B cell (primary cell): ENCODE measurements at regions not wholly inside any gene's neighbourhood (a gene's known extent, or its start where the extent isn't known, plus 50 kb on each side); places are given as distances from the start of the nearest gene placed in this dataset.

Source experiments
- ATAC-seq: fragments of 200-7000 bp; cut with Tn5 transposase; one replicate; pipeline ENCODE4 v1.10.0; 2021; ENCODE audit warnings: low read depth, mild to moderate bottlenecking, moderate number of reproducible peaks, moderate library complexity
- CTCF ChIA-PET: fragments of 350-600 bp; sonication (Branson Sonifier 250); formaldehyde crosslinking; loops from one replicate; lab custom pipeline; 2021; ENCODE audit warnings: antibody characterized with exemption, inconsistent platforms; lab: Charles Lee
- POLR2A ChIA-PET: fragments of 350-600 bp; sonication (Branson Sonifier 250); formaldehyde crosslinking; loops from one replicate; lab custom pipeline; 2021; ENCODE audit warnings: antibody characterized with exemption; lab: Charles Lee
- DNase-seq: peaks from one replicate; pipeline ENCODE4 v3.0.0; 2013
- H2AFZ ChIP-seq: 2 replicates; pipeline ENCODE4 v1.6.1; 2012; ENCODE audit warnings: mild to moderate bottlenecking, low read depth, low read length; ENCODE audit not compliant: insufficient read depth, poor library complexity, severe bottlenecking
- H3K27ac ChIP-seq, 2 donors: 1 replicate in 1 of 2; 2 replicates in 1 of 2; pipeline ENCODE4 v1.5.1; 2012 to 2013; ENCODE audit warnings: low read length in 2 of 2, mild to moderate bottlenecking in 2 of 2, moderate library complexity in 1 of 2
- H3K27me3 ChIP-seq, 4 experiments: fragments of 200-600 bp in 1 of 4; sonication (generic) in 1 of 4; replicated peaks in 1 of 4; 1 replicate in 2 of 4; 2 replicates in 2 of 4; pipeline versions ENCODE4 v1.6.1 to v1.7.0; 2013 to 2016; ENCODE audit warnings: low read length in 3 of 4, mild to moderate bottlenecking in 2 of 4, mixed read lengths in 1 of 4, moderate library complexity in 1 of 4; ENCODE audit not compliant: insufficient read depth in 4 of 4, control insufficient read depth in 3 of 4; ENCODE audit errors: control extremely low read depth in 1 of 4
- H3K36me3 ChIP-seq, 2 experiments: replicated peaks in 1 of 2; 1 replicate in 1 of 2; 2 replicates in 1 of 2; pipeline versions ENCODE4 v1.6.1 to v1.7.1; 2013; ENCODE audit warnings: low read length in 1 of 2; ENCODE audit not compliant: insufficient read depth in 2 of 2, control insufficient read depth in 1 of 2; ENCODE audit errors: control extremely low read depth in 1 of 2, extremely low read depth in 1 of 2
- H3K4me1 ChIP-seq, 2 donors: fragments of 200-600 bp in 1 of 2; sonication (generic) in 1 of 2; 1 replicate in 1 of 2; 2 replicates in 1 of 2; pipeline versions ENCODE4 v1.5.1 to v1.6.1; 2013 to 2017; ENCODE audit warnings: low read length in 2 of 2; ENCODE audit not compliant: control insufficient read depth in 2 of 2, insufficient read depth in 2 of 2
- H3K4me2 ChIP-seq: replicated peaks from 2 replicates; pipeline ENCODE3; 2012; ENCODE audit warnings: mild to moderate bottlenecking, low read depth, low read length; ENCODE audit not compliant: poor library complexity, severe bottlenecking
- H3K4me3 ChIP-seq, 5 experiments: fragments of 200-600 bp in 1 of 5; sonication (generic) in 1 of 5; 1 replicate in 3 of 5; 2 replicates in 2 of 5; pipeline versions ENCODE4 v1.5.1 to v1.7.0; 2011 to 2016; ENCODE audit warnings: low read length in 4 of 5, mild to moderate bottlenecking in 4 of 5, low read depth in 2 of 5, control low read depth in 1 of 5, moderate library complexity in 1 of 5; ENCODE audit not compliant: insufficient read depth in 1 of 5; ENCODE audit errors: control extremely low read depth in 1 of 5, extremely low read depth in 1 of 5
- H3K79me2 ChIP-seq: fragments of 200-600 bp; sonication (generic); one replicate; pipeline ENCODE4 v1.6.0; 2016; ENCODE audit warnings: low read length; ENCODE audit not compliant: control insufficient read depth, insufficient read depth
- H3K9ac ChIP-seq: fragments of 200-600 bp; sonication (generic); 2 replicates; pipeline ENCODE4 v1.6.1; 2017; ENCODE audit warnings: mild to moderate bottlenecking, low read length, moderate library complexity
- H3K9me3 ChIP-seq, 3 donors: one replicate each; pipeline versions ENCODE4 v1.6.1 to v1.7.1; 2013; ENCODE audit warnings: low read length in 2 of 3; ENCODE audit not compliant: control insufficient read depth in 2 of 3, insufficient read depth in 1 of 3; ENCODE audit errors: control extremely low read depth in 1 of 3
- H4K20me1 ChIP-seq: 2 replicates; pipeline ENCODE4 v1.6.0; 2012; ENCODE audit warnings: mild to moderate bottlenecking, low read length; ENCODE audit not compliant: insufficient read depth, control insufficient read depth, poor library complexity, severe bottlenecking
- H3K27ac Mint-ChIP-seq: one replicate; pipeline ENCODE4 v1.8.0; 2021; ENCODE audit warnings: mixed read lengths
- H3K27me3 Mint-ChIP-seq: one replicate; pipeline ENCODE4 v1.8.0; 2021; ENCODE audit warnings: mixed read lengths
- H3K4me1 Mint-ChIP-seq: one replicate; pipeline ENCODE4 v1.8.0; 2021; ENCODE audit warnings: mixed read lengths
- H3K4me3 Mint-ChIP-seq: one replicate; pipeline ENCODE4 v1.8.0; 2021; ENCODE audit warnings: mixed read lengths
- H3K9me3 Mint-ChIP-seq: one replicate; pipeline ENCODE4 v1.8.0; 2022; ENCODE audit warnings: mixed read lengths; ENCODE audit not compliant: insufficient read depth
- CTCF ChIP-seq: fragments of 200-600 bp; IDR thresholded peaks from one replicate; pipeline ENCODE4 v1.8.0; 2022; ENCODE audit warnings: antibody characterized with exemption, mild to moderate bottlenecking
- EZH2 ChIP-seq: IDR thresholded peaks from 2 replicates; pipeline ENCODE4 v1.6.1; 2012; ENCODE audit warnings: borderline replicate concordance, low read depth, mild to moderate bottlenecking, moderate library complexity, low read length; ENCODE audit not compliant: insufficient read depth, poor library complexity, severe bottlenecking
- WGBS: methylation state at CpG from one replicate; pipeline ENCODE4 v1.1.5; 2013; ENCODE audit warnings: missing lambda C conversion rate; ENCODE audit not compliant: insufficient coverage; 5-methylcytosine and 5-hydroxymethylcytosine counted together
- intact Hi-C: fragments of 100-400 bp; cut with micrococcal nuclease; formaldehyde crosslinking; loops from one replicate; pipeline ENCODE4 v1.10.0; 2022

GRCh38 chr18:57947117-57947516 lies 96.9 kb upstream of the NEDD4L start:
- Histone ChIP-seq H3K4me1 (peaks cover 6 to 13% of the 10 kb centered on the region in 2 donors), H4K20me1 (no peaks in the 10 kb centered on the region), H2AFZ (no peak overlapping the region), H3K9me3 (no peaks in the 10 kb centered on the region), H3K4me2 (no peak overlapping the region), H3K27me3 (peaks cover 0 to 6% (median 0%) of the 10 kb centered on the region in 4 experiments), H3K9ac (no peak overlapping the region), H3K27ac (no peak overlapping the region), H3K36me3 (no peaks in the 10 kb centered on the region), H3K79me2 (no peaks in the 10 kb centered on the region), H3K4me3 (no peak overlapping the region)
- no peak for DNase-seq
- 100% methylated on average over 3 of the region's 3 CpGs for WGBS
- CTCF ChIA-PET: interaction anchor here (1.7 to 1.9 kb wide), 2 partner anchors 11 to 65 kb away, joined by 4 to 8 read pairs; no protein-coding TSS in a partner anchor
- H3K27ac Mint-ChIP-seq: no peak overlapping the region
- intact Hi-C loops: no loop called here
- ATAC-seq: no peak
- no peaks in the 10 kb centered on the region for H3K9me3 Mint-ChIP-seq
- POLR2A ChIA-PET: no interaction called here
- H3K4me1 Mint-ChIP-seq: peaks cover 13% of the 10 kb centered on the region
- TF ChIP-seq EZH2: no peak
- no peak for TF ChIP-seq CTCF
- peaks cover 7% of the 10 kb centered on the region for H3K27me3 Mint-ChIP-seq
- no peak overlapping the region for H3K4me3 Mint-ChIP-seq

- Histone ChIP-seq H3K4me3 (no peak overlapping the region), H2AFZ (no peak overlapping the region), H3K4me2 (no peak overlapping the region), H3K36me3 (no peaks in the 10 kb centered on the region), H3K9ac (no peak overlapping the region), H3K27me3 (peaks cover 0 to 6% (median 0%) of the 10 kb centered on the region in 4 experiments), H3K9me3 (no peaks in the 10 kb centered on the region), H3K27ac (no peak overlapping the region), H3K79me2 (no peaks in the 10 kb centered on the region), H4K20me1 (no peaks in the 10 kb centered on the region), H3K4me1 (no peaks in the 10 kb centered on the region)
- CTCF ChIA-PET: interaction anchor here (1.2 to 1.6 kb wide), 2 partner anchors 16 to 62 kb away, joined by 3 to 5 read pairs; no protein-coding TSS in a partner anchor
- no CpG with 5 or more reads among the region's 1 CpG for WGBS
- H3K9me3 Mint-ChIP-seq: no peaks in the 10 kb centered on the region
- intact Hi-C loops: no loop called here
- DNase-seq (no peak), ATAC-seq (no peak)
- no peak overlapping the region for H3K4me3 Mint-ChIP-seq
- H3K4me1 Mint-ChIP-seq: no peaks in the 10 kb centered on the region
- POLR2A ChIA-PET: no interaction called here
- H3K27me3 Mint-ChIP-seq: peaks cover 16% of the 10 kb centered on the region
- no peak for TF ChIP-seq CTCF
- no peak for TF ChIP-seq EZH2
- H3K27ac Mint-ChIP-seq: no peak overlapping the region
Observed at GRCh38 chr18:57943723-57944122, 100.3 kb upstream of the NEDD4L start.
